PC-9 (cell line): ENCODE measurements at regions not wholly inside any gene's neighbourhood (a gene's known extent, or its start where the extent isn't known, plus 50 kb on each side); places are given as distances from the start of the nearest gene placed in this dataset.

Source experiments
- BruUV-seq: library from RNA; stranded (reverse); fragments of 400-500 nt; replicated peaks from 2 replicates; lab custom pipeline; 2021; lab: Mats Ljungman, UMichigan
- CTCF ChIA-PET: fragments of 300-600 bp; sonication (Branson Sonifier 250); formaldehyde crosslinking; loops from one replicate; lab custom pipeline; 2022; ENCODE audit warnings: antibody characterized with exemption; lab: Charles Lee
- POLR2A ChIA-PET: fragments of 300-600 bp; sonication (Branson Sonifier 250); formaldehyde crosslinking; loops from one replicate; lab custom pipeline; 2022; ENCODE audit warnings: antibody characterized with exemption; ENCODE audit not compliant: unreplicated experiment; lab: Charles Lee
- DNase-seq, 2 experiments: peaks; one replicate each; pipeline versions ENCODE4 v3.0.0 to v3.0.0-alpha.2; 2015 to 2022; ENCODE audit warnings: mixed read lengths in 1 of 2
- H2AFZ ChIP-seq: fragments of 200-600 bp; sonication (generic); 2 replicates; pipeline ENCODE4 v1.8.1; 2017; ENCODE audit warnings: antibody characterized with exemption
- H3F3A ChIP-seq: fragments of 200-600 bp; sonication (generic); 2 replicates; pipeline ENCODE4 v1.8.1; 2017; ENCODE audit warnings: antibody characterized with exemption, mild to moderate bottlenecking, low read depth; ENCODE audit not compliant: insufficient read depth
- H3K27ac ChIP-seq: fragments of 200-600 bp; sonication (generic); 2 replicates; pipeline ENCODE4 v1.6.1; 2016; ENCODE audit warnings: mixed run types
- H3K27me3 ChIP-seq: fragments of 200-600 bp; sonication (generic); 2 replicates; pipeline ENCODE4 v1.6.1; 2016; ENCODE audit warnings: low read depth, mixed run types; ENCODE audit not compliant: insufficient read depth
- H3K36me3 ChIP-seq: fragments of 200-600 bp; sonication (generic); 2 replicates; pipeline ENCODE4 v1.6.1; 2016; ENCODE audit warnings: low read depth, mixed run types
- H3K4me1 ChIP-seq: fragments of 200-600 bp; sonication (generic); replicated peaks from 2 replicates; pipeline ENCODE4 v1.6.1; 2016; ENCODE audit warnings: mixed run types; ENCODE audit not compliant: insufficient read depth
- H3K4me2 ChIP-seq: fragments of 200-600 bp; sonication (generic); 2 replicates; pipeline ENCODE4 v1.6.1; 2017; ENCODE audit warnings: mixed run types
- H3K4me3 ChIP-seq: fragments of 200-600 bp; sonication (generic); 2 replicates; pipeline ENCODE4 v1.6.1; 2016; ENCODE audit warnings: mixed run types
- H3K79me2 ChIP-seq: fragments of 200-600 bp; sonication (generic); 2 replicates; pipeline ENCODE4 v1.6.1; 2017; ENCODE audit warnings: low read depth, mixed run types
- H3K9me2 ChIP-seq: fragments of 200-600 bp; sonication (generic); 2 replicates; pipeline ENCODE4 v1.8.1; 2017; ENCODE audit warnings: mild to moderate bottlenecking; ENCODE audit not compliant: insufficient read depth
- H3K9me3 ChIP-seq: fragments of 200-600 bp; sonication (generic); 2 replicates; pipeline ENCODE4 v1.8.1; 2016; ENCODE audit warnings: low read depth; ENCODE audit not compliant: insufficient read depth
- H4K20me1 ChIP-seq: fragments of 200-600 bp; sonication (generic); 2 replicates; pipeline ENCODE4 v1.8.1; 2017; ENCODE audit not compliant: insufficient read depth
- EZH2 ChIP-seq: fragments of 200-600 bp; sonication (generic); IDR thresholded peaks from 2 replicates; pipeline ENCODE4 v1.8.0; 2017; ENCODE audit warnings: antibody characterized with exemption, low read depth
- intact Hi-C: fragments of 100-400 bp; cut with micrococcal nuclease; formaldehyde crosslinking; loops from one replicate; pipeline ENCODE4 v1.10.0; 2022; ENCODE audit not compliant: unreplicated experiment
- TF ChIP-seq, protein P1 (sequence below): fragments of 200-600 bp; sonication (generic); conservative IDR thresholded peaks from 2 replicates; pipeline ENCODE4 v1.6.1; 2017; ENCODE audit warnings: mixed run types, antibody characterized with exemption, mild to moderate bottlenecking, moderate library complexity

DNA sequence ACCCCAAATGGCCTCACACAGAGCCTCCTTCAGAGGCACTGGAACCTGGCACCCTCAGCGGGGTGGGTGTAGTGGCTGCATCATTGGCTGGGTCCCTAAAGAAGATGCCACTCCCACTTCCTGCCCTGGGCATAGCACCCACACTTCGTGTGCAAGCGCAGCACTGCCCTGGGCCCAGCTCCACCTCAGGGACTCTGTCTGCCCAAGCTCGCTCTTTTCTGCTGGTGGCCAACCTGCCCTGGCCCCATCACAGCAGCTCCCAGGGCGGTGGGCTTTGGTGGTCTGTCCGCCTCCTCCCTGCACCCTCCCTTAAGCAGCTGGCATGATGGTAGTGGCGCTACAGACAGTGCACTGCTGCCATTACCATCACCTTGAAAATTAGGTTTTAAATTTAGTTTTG lies 829.3 kb upstream of the BRINP3 start:
- H3F3A ChIP-seq, result no peaks in the 10 kb centered on the region
- no peaks in the 10 kb centered on the region for H3K9me3 ChIP-seq
- TF ChIP-seq, protein P1, sequence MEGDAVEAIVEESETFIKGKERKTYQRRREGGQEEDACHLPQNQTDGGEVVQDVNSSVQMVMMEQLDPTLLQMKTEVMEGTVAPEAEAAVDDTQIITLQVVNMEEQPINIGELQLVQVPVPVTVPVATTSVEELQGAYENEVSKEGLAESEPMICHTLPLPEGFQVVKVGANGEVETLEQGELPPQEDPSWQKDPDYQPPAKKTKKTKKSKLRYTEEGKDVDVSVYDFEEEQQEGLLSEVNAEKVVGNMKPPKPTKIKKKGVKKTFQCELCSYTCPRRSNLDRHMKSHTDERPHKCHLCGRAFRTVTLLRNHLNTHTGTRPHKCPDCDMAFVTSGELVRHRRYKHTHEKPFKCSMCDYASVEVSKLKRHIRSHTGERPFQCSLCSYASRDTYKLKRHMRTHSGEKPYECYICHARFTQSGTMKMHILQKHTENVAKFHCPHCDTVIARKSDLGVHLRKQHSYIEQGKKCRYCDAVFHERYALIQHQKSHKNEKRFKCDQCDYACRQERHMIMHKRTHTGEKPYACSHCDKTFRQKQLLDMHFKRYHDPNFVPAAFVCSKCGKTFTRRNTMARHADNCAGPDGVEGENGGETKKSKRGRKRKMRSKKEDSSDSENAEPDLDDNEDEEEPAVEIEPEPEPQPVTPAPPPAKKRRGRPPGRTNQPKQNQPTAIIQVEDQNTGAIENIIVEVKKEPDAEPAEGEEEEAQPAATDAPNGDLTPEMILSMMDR, result no peak
- no peak for TF ChIP-seq EZH2
- H2AFZ ChIP-seq, result no peak overlapping the region
- CTCF ChIA-PET, result no interaction called here
- no peaks in the 10 kb centered on the region for H3K27me3 ChIP-seq
- POLR2A ChIA-PET, result no interaction called here
- no peak overlapping the region for H3K4me2 ChIP-seq
- no peaks in the 10 kb centered on the region for H3K9me2 ChIP-seq
- no TSS peak for BruUV-seq
- H3K4me1 ChIP-seq, result no peaks in the 10 kb centered on the region
- H3K27ac ChIP-seq, result no peak overlapping the region
- H4K20me1 ChIP-seq, result no peaks in the 10 kb centered on the region
- no peaks in the 10 kb centered on the region for H3K36me3 ChIP-seq
- H3K79me2 ChIP-seq, result no peaks in the 10 kb centered on the region
- no peak for DNase-seq
- no peak overlapping the region for H3K4me3 ChIP-seq
- intact Hi-C loops, result no loop called here

DNA sequence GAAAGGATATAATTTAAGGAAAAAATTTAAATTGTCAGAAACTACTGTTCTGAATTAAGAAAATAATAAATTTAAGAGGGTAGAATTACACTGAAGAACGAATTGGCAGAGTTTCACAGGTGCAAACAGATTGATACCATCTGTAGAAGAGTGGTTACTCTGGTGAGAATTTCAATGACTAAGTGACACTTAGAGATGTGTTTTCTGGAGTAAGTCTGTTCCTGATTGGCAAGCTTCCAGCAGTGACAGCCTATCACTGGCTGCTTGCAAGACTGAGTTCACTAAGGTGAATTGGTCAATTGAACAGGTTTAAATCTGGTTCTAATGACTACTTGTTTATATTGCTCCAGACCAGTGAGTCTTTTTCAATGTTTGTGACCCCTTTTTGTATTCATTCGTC lies 838.2 kb upstream of the RGS18 start:
- H3K4me2 ChIP-seq, result no peak overlapping the region
- H3K9me3 ChIP-seq, result no peaks in the 10 kb centered on the region
- POLR2A ChIA-PET, result no interaction called here

DNA sequence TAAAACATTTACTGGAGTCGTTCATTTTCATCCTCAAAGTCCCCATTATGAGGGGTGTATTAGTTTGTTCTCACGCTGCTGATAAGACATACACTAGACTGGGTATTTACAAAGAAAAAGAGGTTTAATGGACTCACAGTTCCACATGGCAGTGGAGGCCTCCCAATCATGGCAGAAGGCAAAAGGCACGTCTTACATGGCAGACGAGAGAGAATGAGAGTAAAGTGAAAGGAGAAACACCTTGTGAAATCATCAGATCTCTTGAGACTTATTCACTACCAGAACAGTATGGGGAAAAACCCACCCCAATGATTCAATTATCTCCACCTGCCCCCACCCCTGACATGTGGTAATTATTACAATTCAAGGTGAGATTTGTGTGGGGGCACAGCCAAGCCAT lies 830.4 kb upstream of the RGS18 start:
- no peak overlapping the region for H3K4me3 ChIP-seq
- no peaks in the 10 kb centered on the region for H3K79me2 ChIP-seq
- BruUV-seq, result no TSS peak
- no peaks in the 10 kb centered on the region for H3K9me2 ChIP-seq
- no peaks in the 10 kb centered on the region for H3K4me1 ChIP-seq
- POLR2A ChIA-PET, result no interaction called here
- no peak for TF ChIP-seq EZH2
- TF ChIP-seq, protein P1, result no peak
- DNase-seq, result no peak
- CTCF ChIA-PET, result no interaction called here
- H2AFZ ChIP-seq, result no peak overlapping the region
- H3K4me2 ChIP-seq, result no peak overlapping the region
- H3K9me3 ChIP-seq, result no peaks in the 10 kb centered on the region
- intact Hi-C loops, result no loop called here
- no peak overlapping the region for H3K27ac ChIP-seq
- no peaks in the 10 kb centered on the region for H4K20me1 ChIP-seq
- no peaks in the 10 kb centered on the region for H3F3A ChIP-seq
- H3K27me3 ChIP-seq, result no peaks in the 10 kb centered on the region
- no peaks in the 10 kb centered on the region for H3K36me3 ChIP-seq

More for the DNA sequence above, 838.2 kb upstream of the RGS18 start:
- intact Hi-C loops, result no loop called here
- Histone ChIP-seq H3K79me2 (no peaks in the 10 kb centered on the region), H3K9me2 (no peaks in the 10 kb centered on the region), H3K36me3 (no peaks in the 10 kb centered on the region), H3K27me3 (no peaks in the 10 kb centered on the region), H3K4me3 (no peak overlapping the region), H3K27ac (no peak overlapping the region), H3K4me1 (no peaks in the 10 kb centered on the region), H3F3A (no peaks in the 10 kb centered on the region), H4K20me1 (no peaks in the 10 kb centered on the region), H2AFZ (no peak overlapping the region)
- TF ChIP-seq, protein P1, result no peak
- no peak for TF ChIP-seq EZH2
- peak in 1 of 2 experiments; percentile 10 for DNase-seq
- CTCF ChIA-PET, result no interaction called here
- no TSS peak for BruUV-seq
